Psoas muscle (tissue), 7 donors: ENCODE measurements at regions not wholly inside any gene's neighbourhood (a gene's known extent, or its start where the extent isn't known, plus 50 kb on each side); places are given as distances from the start of the nearest gene placed in this dataset.

Experiments used
- ATAC-seq, 4 donors: fragments of 200-7000 bp; cut with Tn5 transposase; one replicate each; pipeline ENCODE4 v1.9.1; 2020; ENCODE audit warnings: moderate library complexity in 3 of 4, mild to moderate bottlenecking in 2 of 4
- DNase-seq, 2 donors: peaks; one replicate each; pipeline ENCODE4 v3.0.0-alpha.2; 2020
- H3K27ac ChIP-seq: fragments of 200-600 bp; one replicate; pipeline ENCODE4 v1.8.0; 2022
- H3K27me3 ChIP-seq, 3 donors: fragments of 200-600 bp in 1 of 3; one replicate each; pipeline versions ENCODE4 v1.6.1 to v1.8.0; 2013 to 2022; ENCODE audit warnings: low read length in 2 of 3, mild to moderate bottlenecking in 2 of 3, moderate library complexity in 1 of 3; ENCODE audit not compliant: insufficient read depth in 3 of 3
- H3K36me3 ChIP-seq, 2 donors: fragments of 200-600 bp in 1 of 2; one replicate each; pipeline versions ENCODE4 v1.6.1 to v1.8.0; 2013 to 2022; ENCODE audit warnings: low read depth in 1 of 2, mild to moderate bottlenecking in 1 of 2, moderate library complexity in 1 of 2; ENCODE audit not compliant: insufficient read depth in 1 of 2
- H3K4me1 ChIP-seq: fragments of 200-600 bp; one replicate; pipeline ENCODE4 v1.8.0; 2022
- H3K4me3 ChIP-seq: fragments of 200-600 bp; one replicate; pipeline ENCODE4 v1.8.0; 2022; ENCODE audit warnings: mild to moderate bottlenecking
- H3K9me3 ChIP-seq: fragments of 200-600 bp; one replicate; pipeline ENCODE4 v1.8.0; 2022
- WGBS, 3 donors: extraction: QIAGEN DNeasy Blood & Tissue Kit; methylation state at CpG; one replicate each; pipeline versions ENCODE4 v1.1.6 to v1.1.7; 2013; 5-methylcytosine and 5-hydroxymethylcytosine counted together
- intact Hi-C, 2 donors: fragments of 100-400 bp; cut with DNase I; formaldehyde crosslinking; loops; one replicate each; pipeline versions ENCODE4 v1.11.0 to v1.14.2; 2022
- TF ChIP-seq, protein P1 (sequence below): fragments of 200-600 bp; IDR thresholded peaks from one replicate; pipeline ENCODE4 v1.8.0; 2022; ENCODE audit warnings: antibody characterized with exemption
- donor health status: healthy with polysubstance abuse.
- donor health status: DM: no; HTN: no; CAD: no; lungs with moderate emphysema.
- donor health status: Bipolar disorder and iron deficiency.
- donor health status: healthy.
- donor health status: DM: yes; HTN: yes; CAD: no.
- donor health status: DM: no; HTN: no; CAD: no.
- donor health status: DM: yes; HTN: yes; CAD: no.

DNA sequence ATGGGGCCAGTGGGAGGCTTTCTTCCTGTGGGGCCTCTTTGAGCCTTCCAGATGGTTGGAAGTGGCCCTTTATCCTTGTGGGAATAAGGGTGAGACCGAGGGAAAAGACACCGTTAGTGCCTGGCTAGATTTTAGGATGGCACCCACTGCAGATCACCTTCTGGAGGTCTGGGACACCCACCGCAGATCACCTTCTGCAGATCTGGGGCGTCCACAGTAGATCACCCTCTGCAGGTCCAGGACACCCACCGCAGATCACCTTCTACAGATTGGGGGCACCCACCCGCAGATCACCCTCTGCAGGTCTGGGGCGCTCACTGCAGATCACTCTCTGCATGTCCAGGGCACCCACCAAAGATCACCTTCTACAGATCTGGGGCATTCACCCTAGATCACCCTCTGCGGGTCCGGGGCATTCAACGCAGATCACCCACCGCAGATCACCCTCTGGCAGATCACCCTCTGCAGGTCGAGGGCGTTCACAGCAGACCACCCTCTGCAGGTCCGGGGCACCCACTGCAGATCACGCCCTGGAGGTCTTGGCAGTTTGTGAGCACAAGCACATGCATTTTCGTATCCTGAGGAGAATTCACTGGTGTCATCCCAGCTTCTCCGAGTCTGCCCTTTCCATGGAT, 153.4 kb upstream of the TSHZ3 start:
- Histone ChIP-seq H3K27me3 (no peaks in the 10 kb centered on the region), H3K36me3 (no peaks in the 10 kb centered on the region), H3K9me3 (no peaks in the 10 kb centered on the region), H3K4me3 (no peak overlapping the region), H3K4me1 (no peaks in the 10 kb centered on the region), H3K27ac (no peak overlapping the region)
- DNase-seq (no peak), ATAC-seq (no peak)
- intact Hi-C loops: no loop called here
- TF ChIP-seq, protein P1, sequence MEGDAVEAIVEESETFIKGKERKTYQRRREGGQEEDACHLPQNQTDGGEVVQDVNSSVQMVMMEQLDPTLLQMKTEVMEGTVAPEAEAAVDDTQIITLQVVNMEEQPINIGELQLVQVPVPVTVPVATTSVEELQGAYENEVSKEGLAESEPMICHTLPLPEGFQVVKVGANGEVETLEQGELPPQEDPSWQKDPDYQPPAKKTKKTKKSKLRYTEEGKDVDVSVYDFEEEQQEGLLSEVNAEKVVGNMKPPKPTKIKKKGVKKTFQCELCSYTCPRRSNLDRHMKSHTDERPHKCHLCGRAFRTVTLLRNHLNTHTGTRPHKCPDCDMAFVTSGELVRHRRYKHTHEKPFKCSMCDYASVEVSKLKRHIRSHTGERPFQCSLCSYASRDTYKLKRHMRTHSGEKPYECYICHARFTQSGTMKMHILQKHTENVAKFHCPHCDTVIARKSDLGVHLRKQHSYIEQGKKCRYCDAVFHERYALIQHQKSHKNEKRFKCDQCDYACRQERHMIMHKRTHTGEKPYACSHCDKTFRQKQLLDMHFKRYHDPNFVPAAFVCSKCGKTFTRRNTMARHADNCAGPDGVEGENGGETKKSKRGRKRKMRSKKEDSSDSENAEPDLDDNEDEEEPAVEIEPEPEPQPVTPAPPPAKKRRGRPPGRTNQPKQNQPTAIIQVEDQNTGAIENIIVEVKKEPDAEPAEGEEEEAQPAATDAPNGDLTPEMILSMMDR: no peak
- WGBS, 3 donors: 90 to 91% (median 90%) methylated on average over 17 of the region's 17 CpGs

DNA sequence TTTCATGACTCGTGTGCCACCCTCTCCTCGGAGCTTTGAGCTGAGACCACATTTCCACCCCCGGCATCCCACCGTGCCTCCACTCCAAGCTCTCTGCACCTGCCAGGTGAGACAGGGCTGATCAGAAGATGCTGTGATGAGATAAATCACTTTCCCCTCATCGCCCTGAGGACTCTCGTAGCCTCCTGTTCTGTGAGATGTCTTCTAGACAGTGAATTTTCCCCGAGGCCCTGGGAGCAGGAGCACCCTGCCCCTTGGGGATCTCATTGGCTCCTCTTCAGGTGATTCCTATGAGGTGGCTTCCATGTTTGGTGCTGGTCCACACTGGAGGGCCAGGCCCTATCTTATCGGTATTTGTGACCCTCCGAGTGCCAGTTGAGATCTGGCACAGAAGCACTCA, 154.0 kb upstream of the TSHZ3 start:
- WGBS, 3 donors: 88 to 90% (median 89%) methylated on average over 9 of the region's 9 CpGs
- DNase-seq (no peak), ATAC-seq (no peak)
- H3K36me3 ChIP-seq: no peaks in the 10 kb centered on the region
- H3K4me1 ChIP-seq: no peaks in the 10 kb centered on the region
- no peak overlapping the region for H3K4me3 ChIP-seq
- no peaks in the 10 kb centered on the region for H3K27me3 ChIP-seq
- TF ChIP-seq, protein P1: no peak
- H3K9me3 ChIP-seq: no peaks in the 10 kb centered on the region
- H3K27ac ChIP-seq: no peak overlapping the region
- intact Hi-C loops: no loop called here

DNA sequence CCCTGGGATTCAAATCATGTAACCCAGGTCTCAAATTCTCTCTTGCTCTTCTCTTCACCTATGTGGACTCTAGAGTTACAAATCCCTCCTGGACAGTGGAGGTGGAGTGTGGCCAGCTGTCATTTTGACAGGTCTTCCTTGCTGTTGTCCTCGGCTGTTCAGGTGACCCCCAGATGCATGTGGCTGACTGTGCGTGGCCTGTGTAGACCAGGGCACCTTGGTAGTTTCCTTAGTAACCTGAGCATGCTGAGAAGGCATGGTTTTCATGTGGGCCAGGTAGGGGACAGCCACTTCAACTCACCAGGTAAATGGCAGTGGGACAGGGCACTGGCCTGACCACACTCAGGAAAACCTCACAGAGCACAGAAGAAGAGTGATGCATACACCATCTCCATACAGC, 155.0 kb upstream of the TSHZ3 start:
- Histone ChIP-seq H3K27me3 (no peaks in the 10 kb centered on the region), H3K27ac (no peak overlapping the region), H3K4me1 (no peaks in the 10 kb centered on the region), H3K36me3 (no peaks in the 10 kb centered on the region), H3K9me3 (no peaks in the 10 kb centered on the region), H3K4me3 (no peak overlapping the region)
- ATAC-seq (no peak), DNase-seq (no peak)
- 63 to 80% (median 77%) methylated on average over 2 of the region's 2 CpGs for WGBS, 3 donors
- TF ChIP-seq, protein P1: no peak
- intact Hi-C loops: no loop called here

DNA sequence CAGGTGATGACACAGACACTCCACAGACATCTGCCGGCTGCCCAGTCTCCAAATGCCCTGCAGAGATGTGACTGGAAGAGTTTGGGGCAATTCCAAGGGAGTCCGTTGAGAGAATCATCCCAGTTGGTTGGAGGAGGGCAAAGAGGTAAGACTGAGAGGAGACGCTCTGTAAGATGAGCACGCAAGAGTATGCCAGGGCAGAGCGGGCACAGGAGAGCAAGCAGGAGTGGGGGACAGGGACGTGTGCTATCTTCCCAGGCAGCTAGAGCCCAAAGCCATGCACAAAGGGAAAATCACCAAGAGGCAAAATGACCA, 156.3 kb upstream of the TSHZ3 start:
- Histone ChIP-seq H3K9me3 (no peaks in the 10 kb centered on the region), H3K36me3 (no peaks in the 10 kb centered on the region), H3K27me3 (no peaks in the 10 kb centered on the region), H3K27ac (no peak overlapping the region), H3K4me1 (no peaks in the 10 kb centered on the region), H3K4me3 (no peak overlapping the region)
- no peak for ATAC-seq
- no peak for DNase-seq
- TF ChIP-seq, protein P1: no peak
- intact Hi-C loops: no loop called here
- 83 to 89% (median 83%) methylated on average over 6 of the region's 6 CpGs for WGBS, 3 donors

DNA sequence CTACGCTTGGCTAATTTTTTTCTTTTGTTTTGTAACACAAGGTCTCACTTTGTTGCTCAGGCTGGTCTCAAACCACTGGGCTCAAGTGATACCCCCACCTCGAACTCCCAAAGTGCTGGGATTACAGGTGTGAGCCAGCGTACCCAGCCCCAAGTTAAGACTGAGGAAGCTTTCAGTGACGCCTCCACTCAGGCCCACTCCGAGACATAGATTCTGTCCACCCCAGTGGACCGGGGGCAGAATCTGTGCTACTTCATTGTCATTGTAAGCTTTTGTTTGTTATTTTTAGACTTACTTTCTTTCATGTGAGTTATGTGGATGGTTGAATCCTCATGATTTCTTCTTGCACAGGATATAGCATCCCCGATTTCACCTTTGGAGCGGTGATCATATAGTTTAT, 156.9 kb upstream of the TSHZ3 start:
- Histone ChIP-seq H3K4me1 (no peaks in the 10 kb centered on the region), H3K36me3 (no peaks in the 10 kb centered on the region), H3K27ac (no peak overlapping the region), H3K9me3 (no peaks in the 10 kb centered on the region), H3K4me3 (no peak overlapping the region), H3K27me3 (no peaks in the 10 kb centered on the region)
- ATAC-seq (no peak), DNase-seq (no peak)
- intact Hi-C loops: no loop called here
- 87 to 92% (median 89%) methylated on average over 8 of the region's 8 CpGs for WGBS, 3 donors
- TF ChIP-seq, protein P1: no peak
